AG10803 (cell line): ENCODE measurements at regions not wholly inside any gene's neighbourhood (a gene's known extent, or its start where the extent isn't known, plus 50 kb on each side); places are given as distances from the start of the nearest gene placed in this dataset.

Experiments
- DNase-seq: peaks from one replicate; pipeline ENCODE4 v3.0.0; 2010; ENCODE audit warnings: low read depth
- H3K4me3 ChIP-seq: 2 replicates; pipeline ENCODE4 v1.5.1; 2011; ENCODE audit warnings: mild to moderate bottlenecking, low read length, control low read depth
- CTCF ChIP-seq: conservative IDR thresholded peaks from 2 replicates; pipeline ENCODE4 v1.5.1; 2011; ENCODE audit warnings: mild to moderate bottlenecking, low read length, control low read depth, inconsistent platforms

- no peak for DNase-seq
- H3K4me3 ChIP-seq: no peak overlapping the region
- no peak for TF ChIP-seq CTCF
These were observed 572.3 kb downstream of the ETNK1 start for GRCh38 chr12:23197266-23197665.

DNA sequence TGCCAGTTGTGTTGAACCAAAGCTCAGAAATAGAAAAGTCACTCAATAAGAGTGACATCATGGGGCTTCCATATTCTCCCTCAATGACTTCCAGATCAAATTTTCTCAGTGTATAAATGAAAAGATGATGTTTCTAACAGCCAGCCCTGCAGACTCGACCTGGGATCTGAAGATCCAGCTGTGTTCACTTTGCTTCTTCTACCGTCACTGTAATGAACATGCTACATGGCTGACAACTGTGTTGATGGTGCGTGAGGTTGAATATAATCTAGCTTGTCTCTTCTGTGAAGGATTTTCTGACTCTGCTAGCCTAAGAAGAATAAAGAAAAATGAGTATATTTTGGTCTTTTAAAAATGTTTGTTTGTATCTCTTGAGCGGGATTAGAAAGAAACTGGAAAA lies 577.8 kb downstream of the ETNK1 start:
- no peak overlapping the region for H3K4me3 ChIP-seq
- TF ChIP-seq CTCF: no peak

DNA sequence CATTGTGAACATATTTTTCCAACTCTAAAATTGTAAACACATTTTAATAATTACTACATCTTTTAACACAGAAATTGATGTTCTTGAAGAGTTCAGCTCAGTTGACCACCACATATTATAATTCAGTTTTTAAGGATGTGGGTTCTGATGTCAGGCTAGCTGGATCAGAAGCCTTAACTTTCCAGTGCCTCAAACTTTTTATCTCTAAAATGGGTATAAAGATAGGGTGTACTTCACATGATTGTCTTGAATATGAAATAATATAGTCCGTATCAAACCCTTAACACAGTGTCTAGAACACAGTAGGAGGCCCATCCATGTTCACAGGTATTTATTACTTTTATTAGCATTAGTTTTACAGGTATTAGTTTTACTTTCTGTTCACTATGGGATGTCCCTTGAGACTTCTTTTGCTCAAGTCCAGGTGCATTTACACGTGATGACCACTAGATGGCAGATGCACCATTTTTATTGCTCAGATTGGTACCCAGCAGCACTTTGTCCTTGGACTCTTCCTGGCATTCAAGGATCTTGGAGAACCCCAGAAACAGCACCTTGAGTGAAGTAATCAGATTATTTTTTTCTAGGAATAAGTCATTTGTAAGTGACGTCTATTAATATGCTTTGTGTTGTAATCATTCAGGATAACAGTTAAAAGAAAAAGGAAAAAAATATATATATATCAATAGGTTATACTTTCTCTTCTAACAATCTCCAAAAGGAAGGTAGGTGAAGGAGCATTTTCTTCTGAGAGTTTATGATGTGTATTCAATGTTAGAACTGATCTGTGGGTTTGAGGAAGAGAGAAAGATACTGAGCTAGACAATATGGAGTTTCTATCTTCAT lies 580.2 kb downstream of the ETNK1 start:
- peak; percentile 91 for TF ChIP-seq CTCF
- no peak overlapping the region for H3K4me3 ChIP-seq
- peak; percentile 57 for DNase-seq

More for the DNA sequence above, 577.8 kb downstream of the ETNK1 start:
- DNase-seq: no peak

- H3K4me3 ChIP-seq: no peak overlapping the region
- no peak for TF ChIP-seq CTCF
- no peak for DNase-seq
These were observed 584.8 kb downstream of the ETNK1 start for GRCh38 chr12:23209793-23210192.

- no peak for TF ChIP-seq CTCF
- no peak overlapping the region for H3K4me3 ChIP-seq
- no peak for DNase-seq
These were observed 585.6 kb downstream of the ETNK1 start for GRCh38 chr12:23210573-23210972.

GRCh38 chr12:23211384-23212320 lies 586.7 kb downstream of the ETNK1 start:
- no peak for TF ChIP-seq CTCF
- H3K4me3 ChIP-seq: no peak overlapping the region
- DNase-seq: no peak
